Chondrocyte (in vitro differentiated cells): ENCODE measurements at regions not wholly inside any gene's neighbourhood (a gene's known extent, or its start where the extent isn't known, plus 50 kb on each side); places are given as distances from the start of the nearest gene placed in this dataset.
"Not testable (repeated sequence)": the region's sequence is repeated elsewhere in the genome, so short reads cannot be mapped to it uniquely, and the experiment has no call there.

Source experiments
- DNase-seq: peaks from one replicate; pipeline ENCODE4 v3.0.0; 2021; ENCODE audit warnings: mixed read lengths, low spot score
- H3K27ac Mint-ChIP-seq: one replicate; pipeline ENCODE4 v1.8.0; 2021; ENCODE audit warnings: mild to moderate bottlenecking, moderate library complexity, mixed read lengths; ENCODE audit not compliant: unreplicated experiment
- H3K27me3 Mint-ChIP-seq: 2 replicates; pipeline ENCODE4 v1.8.0; 2021; ENCODE audit warnings: low read depth, mixed read lengths
- H3K36me3 Mint-ChIP-seq: 2 replicates; pipeline ENCODE4 v1.8.0; 2021; ENCODE audit warnings: low read depth, mixed read lengths
- H3K4me1 Mint-ChIP-seq: 2 replicates; pipeline ENCODE4 v1.8.0; 2021; ENCODE audit warnings: low read depth, mild to moderate bottlenecking, mixed read lengths
- H3K4me3 Mint-ChIP-seq: one replicate; pipeline ENCODE4 v1.8.0; 2021; ENCODE audit warnings: mild to moderate bottlenecking, moderate library complexity, mixed read lengths; ENCODE audit not compliant: unreplicated experiment
- H3K9me3 Mint-ChIP-seq: 2 replicates; pipeline ENCODE4 v1.8.0; 2021; ENCODE audit warnings: low read depth, mixed read lengths
- TF ChIP-seq, protein P1 (sequence below): fragments of 200-600 bp; sonication (generic); IDR thresholded peaks from 2 replicates; pipeline ENCODE4 v1.5.0; 2021; ENCODE audit warnings: antibody characterized with exemption, mild to moderate bottlenecking, moderate library complexity

DNA sequence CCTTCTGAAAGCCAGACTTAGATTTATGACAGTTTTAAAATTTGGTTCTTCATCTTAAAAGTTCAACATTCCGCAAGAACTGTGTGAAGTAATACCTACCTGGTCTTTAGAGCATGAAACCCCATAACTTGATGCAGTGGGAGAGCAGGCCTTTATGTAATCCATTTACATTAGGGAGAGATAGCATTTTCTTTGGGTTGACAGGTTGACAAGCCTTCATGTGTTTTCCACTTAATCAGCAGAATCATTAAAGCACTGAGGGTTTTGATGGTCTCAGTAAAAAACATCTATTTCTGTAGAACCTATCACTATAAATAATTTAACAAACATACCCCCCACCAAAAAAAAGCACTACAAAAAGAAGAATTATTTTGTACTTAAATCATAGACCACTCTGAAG is 121.6 kb upstream of the KIF2A start:
- Mint-ChIP-seq H3K9me3 (peaks cover 3% of the 10 kb centered on the region), H3K27ac (no peak overlapping the region), H3K4me3 (no peak overlapping the region), H3K4me1 (peaks cover 5% of the 10 kb centered on the region), H3K36me3 (no peaks in the 10 kb centered on the region), H3K27me3 (peaks cover 12% of the 10 kb centered on the region)
- DNase-seq: no peak
- TF ChIP-seq, protein P1, sequence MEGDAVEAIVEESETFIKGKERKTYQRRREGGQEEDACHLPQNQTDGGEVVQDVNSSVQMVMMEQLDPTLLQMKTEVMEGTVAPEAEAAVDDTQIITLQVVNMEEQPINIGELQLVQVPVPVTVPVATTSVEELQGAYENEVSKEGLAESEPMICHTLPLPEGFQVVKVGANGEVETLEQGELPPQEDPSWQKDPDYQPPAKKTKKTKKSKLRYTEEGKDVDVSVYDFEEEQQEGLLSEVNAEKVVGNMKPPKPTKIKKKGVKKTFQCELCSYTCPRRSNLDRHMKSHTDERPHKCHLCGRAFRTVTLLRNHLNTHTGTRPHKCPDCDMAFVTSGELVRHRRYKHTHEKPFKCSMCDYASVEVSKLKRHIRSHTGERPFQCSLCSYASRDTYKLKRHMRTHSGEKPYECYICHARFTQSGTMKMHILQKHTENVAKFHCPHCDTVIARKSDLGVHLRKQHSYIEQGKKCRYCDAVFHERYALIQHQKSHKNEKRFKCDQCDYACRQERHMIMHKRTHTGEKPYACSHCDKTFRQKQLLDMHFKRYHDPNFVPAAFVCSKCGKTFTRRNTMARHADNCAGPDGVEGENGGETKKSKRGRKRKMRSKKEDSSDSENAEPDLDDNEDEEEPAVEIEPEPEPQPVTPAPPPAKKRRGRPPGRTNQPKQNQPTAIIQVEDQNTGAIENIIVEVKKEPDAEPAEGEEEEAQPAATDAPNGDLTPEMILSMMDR: no peak

DNA sequence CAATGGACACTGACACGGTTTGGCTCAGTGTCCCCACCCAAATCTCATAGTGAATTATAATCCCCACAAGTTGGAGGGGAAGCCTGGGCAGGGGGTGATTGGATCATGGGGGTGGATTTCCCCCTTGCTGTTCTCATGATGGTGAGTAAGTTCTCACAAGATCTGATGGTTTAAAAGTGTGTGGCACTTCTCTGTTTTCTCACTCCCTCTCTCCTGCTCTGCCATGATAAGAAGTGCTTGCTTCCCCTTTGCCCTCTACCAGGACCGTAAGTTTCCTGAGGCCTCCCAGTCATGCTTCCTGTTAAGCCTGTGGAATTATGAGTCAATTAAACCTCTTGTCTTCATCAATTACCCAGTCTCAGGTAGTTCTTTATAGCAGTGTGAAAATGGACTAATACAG is 115.8 kb upstream of the KIF2A start:
- DNase-seq: no peak
- H3K27ac Mint-ChIP-seq: no peak overlapping the region
- TF ChIP-seq, protein P1: no peak
- H3K27me3 Mint-ChIP-seq: peaks cover 22% of the 10 kb centered on the region
- no peak overlapping the region for H3K4me3 Mint-ChIP-seq
- no peaks in the 10 kb centered on the region for H3K4me1 Mint-ChIP-seq
- peaks cover 21% of the 10 kb centered on the region for H3K9me3 Mint-ChIP-seq
- no peaks in the 10 kb centered on the region for H3K36me3 Mint-ChIP-seq

DNA sequence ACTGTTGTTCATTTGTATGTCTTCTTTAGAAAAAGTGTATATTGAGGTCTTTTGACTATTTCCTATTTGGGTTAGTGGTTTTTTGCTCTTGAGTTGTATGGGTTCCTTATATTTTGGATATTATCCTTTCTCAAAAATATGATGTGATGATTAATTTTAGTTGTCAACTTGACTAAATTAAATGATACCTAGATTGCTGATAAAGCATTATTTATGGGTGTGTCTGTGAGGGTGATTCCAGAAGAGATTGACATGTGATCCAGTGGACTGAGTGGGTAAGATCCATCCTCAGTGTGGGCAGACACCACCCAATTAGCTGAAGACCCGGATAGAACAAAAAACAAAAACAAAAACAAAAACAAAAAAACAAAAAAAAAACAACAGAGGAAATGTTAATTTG is 115.1 kb upstream of the KIF2A start:
- TF ChIP-seq, protein P1: no peak
- no peak overlapping the region for H3K4me3 Mint-ChIP-seq

DNA sequence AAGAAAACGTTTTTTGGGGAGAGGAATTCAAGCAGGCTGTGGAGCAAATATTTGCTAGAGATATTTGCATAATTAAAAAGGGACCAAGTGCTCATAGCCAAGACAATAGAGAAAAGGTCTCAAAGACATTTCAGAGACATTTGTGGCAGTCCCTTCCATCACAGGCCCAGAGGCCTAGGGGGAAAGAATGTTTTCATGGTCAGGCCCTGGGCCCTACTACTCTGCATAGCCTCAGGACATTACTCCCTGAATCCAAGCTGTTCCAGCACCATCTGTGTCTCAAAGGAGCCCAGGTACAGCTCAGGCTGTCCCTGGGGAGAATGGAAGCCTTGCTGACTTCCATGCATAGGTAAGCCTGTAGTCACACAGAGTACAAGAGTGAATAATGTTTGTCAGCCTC is 113.0 kb upstream of the KIF2A start:
- TF ChIP-seq, protein P1: no peak
- Mint-ChIP-seq H3K27me3 (peaks cover 20% of the 10 kb centered on the region), H3K4me1 (no peaks in the 10 kb centered on the region), H3K9me3 (peaks cover 21% of the 10 kb centered on the region), H3K4me3 (no peak overlapping the region), H3K27ac (no peak overlapping the region), H3K36me3 (no peaks in the 10 kb centered on the region)
- DNase-seq: no peak

More for the DNA sequence above, 115.1 kb upstream of the KIF2A start:
- H3K36me3 Mint-ChIP-seq: no peaks in the 10 kb centered on the region
- DNase-seq: no peak
- H3K27me3 Mint-ChIP-seq: peaks cover 18% of the 10 kb centered on the region
- H3K27ac Mint-ChIP-seq: no peak overlapping the region
- peaks cover 21% of the 10 kb centered on the region for H3K9me3 Mint-ChIP-seq
- H3K4me1 Mint-ChIP-seq: no peaks in the 10 kb centered on the region

DNA sequence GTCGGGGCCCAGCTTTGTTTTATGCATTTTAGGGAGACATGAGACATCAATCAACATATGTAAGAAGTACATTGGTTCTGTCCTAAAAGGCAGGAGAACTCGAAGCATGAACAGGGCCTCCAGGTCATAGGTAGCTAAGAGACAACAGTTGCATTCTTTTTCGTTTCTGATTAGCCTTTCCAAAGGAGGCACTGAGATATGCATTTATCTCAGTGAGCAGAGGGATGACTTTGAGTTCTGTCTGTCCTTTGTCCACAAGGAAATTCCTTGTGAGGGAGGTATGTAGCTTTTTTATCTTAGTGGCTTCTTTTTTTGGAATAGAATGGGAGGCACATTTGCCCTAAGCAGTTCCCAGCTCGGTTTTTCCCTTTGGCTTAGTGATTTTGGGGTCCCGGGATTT is 109.5 kb upstream of the KIF2A start:
- not testable (repeated sequence) for H3K4me1 Mint-ChIP-seq, H3K4me3 Mint-ChIP-seq, H3K36me3 Mint-ChIP-seq, DNase-seq, H3K27ac Mint-ChIP-seq
- H3K9me3 Mint-ChIP-seq: peaks cover 13% of the 10 kb centered on the region
- H3K27me3 Mint-ChIP-seq: peaks cover 35% of the 10 kb centered on the region

DNA sequence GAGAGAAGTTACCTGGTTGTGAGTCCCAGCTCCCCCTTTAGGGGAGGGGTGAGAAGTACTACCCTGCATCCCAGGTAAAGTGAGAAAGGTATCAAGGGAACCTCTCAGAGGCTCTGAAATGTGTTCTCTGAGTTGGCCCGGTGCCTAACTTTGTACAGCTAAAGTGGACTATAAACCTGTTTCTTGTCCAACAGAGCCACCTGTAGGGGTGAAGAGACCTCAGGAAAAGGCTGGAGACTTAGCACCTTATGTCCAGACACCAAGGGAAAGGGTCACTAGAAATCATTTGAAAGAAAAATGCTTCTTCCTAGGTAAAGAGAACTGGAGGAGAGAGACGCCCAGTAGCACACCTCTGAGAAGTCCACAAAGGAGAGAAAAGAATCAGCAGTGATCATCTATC is 108.3 kb upstream of the KIF2A start:
- peaks cover 7% of the 10 kb centered on the region for H3K9me3 Mint-ChIP-seq
- DNase-seq: no peak

More for the DNA sequence above, 108.3 kb upstream of the KIF2A start:
- H3K4me1 Mint-ChIP-seq: no peaks in the 10 kb centered on the region
- TF ChIP-seq, protein P1: no peak
- H3K36me3 Mint-ChIP-seq: no peaks in the 10 kb centered on the region
- no peak overlapping the region for H3K27ac Mint-ChIP-seq
- peaks cover 41% of the 10 kb centered on the region for H3K27me3 Mint-ChIP-seq
- no peak overlapping the region for H3K4me3 Mint-ChIP-seq
